ENCODE measurements at regions not wholly inside any gene's neighbourhood (a gene's known extent, or its start where the extent isn't known, plus 50 kb on each side); places are given as distances from the start of the nearest gene placed in this dataset.
"Not testable (repeated sequence)": the region's sequence is repeated elsewhere in the genome, so short reads cannot be mapped to it uniquely, and the experiment has no call there.

- no peaks in the 10 kb centered on the region for H3K27me3 Mint-ChIP-seq (ENCODE audit: low read depth)
- no peak for DNase-seq (ENCODE audit: low spot score)
- H3K36me3 Mint-ChIP-seq (ENCODE audit: low read depth) = no peaks in the 10 kb centered on the region
- no peak overlapping the region for H3K4me3 Mint-ChIP-seq
- no peak overlapping the region for H3K27ac Mint-ChIP-seq
- no peaks in the 10 kb centered on the region for H3K4me1 Mint-ChIP-seq (ENCODE audit: low read depth)
- H3K9me3 Mint-ChIP-seq = no peaks in the 10 kb centered on the region
Observed at GRCh38 chr3:153820035-153820434, 301.2 kb upstream of the ARHGEF26 start.

GRCh38 chr3:153828346-153828745, 292.8 kb upstream of the ARHGEF26 start:
- not testable (repeated sequence) for H3K4me1 Mint-ChIP-seq (ENCODE audit: low read depth); H3K9me3 Mint-ChIP-seq; H3K27me3 Mint-ChIP-seq (ENCODE audit: low read depth); H3K36me3 Mint-ChIP-seq (ENCODE audit: low read depth); DNase-seq (ENCODE audit: low spot score); H3K27ac Mint-ChIP-seq; H3K4me3 Mint-ChIP-seq

- no peak for DNase-seq (ENCODE audit: low spot score)
- peaks cover 2% of the 10 kb centered on the region for H3K4me1 Mint-ChIP-seq (ENCODE audit: low read depth)
Observed at GRCh38 chr3:153829606-153830170, 291.5 kb upstream of the ARHGEF26 start.

GRCh38 chr3:153830552-153830951, 290.6 kb upstream of the ARHGEF26 start:
- no peaks in the 10 kb centered on the region for H3K9me3 Mint-ChIP-seq
- no peak overlapping the region for H3K4me3 Mint-ChIP-seq
- peaks cover 2% of the 10 kb centered on the region for H3K4me1 Mint-ChIP-seq (ENCODE audit: low read depth)
- DNase-seq (ENCODE audit: low spot score) = no peak
- H3K27ac Mint-ChIP-seq = no peak overlapping the region
- H3K36me3 Mint-ChIP-seq (ENCODE audit: low read depth) = no peaks in the 10 kb centered on the region
- H3K27me3 Mint-ChIP-seq (ENCODE audit: low read depth) = no peaks in the 10 kb centered on the region

More at GRCh38 chr3:153829606-153830170, 291.5 kb upstream of the ARHGEF26 start:
- Mint-ChIP-seq H3K27me3 (ENCODE audit: low read depth) (no peaks in the 10 kb centered on the region), H3K4me3 (no peak overlapping the region), H3K27ac (no peak overlapping the region), H3K36me3 (ENCODE audit: low read depth) (no peaks in the 10 kb centered on the region), H3K9me3 (no peaks in the 10 kb centered on the region)

GRCh38 chr3:153835540-153835939, 285.6 kb upstream of the ARHGEF26 start:
- Mint-ChIP-seq H3K4me3 (no peak overlapping the region), H3K4me1 (ENCODE audit: low read depth) (no peaks in the 10 kb centered on the region), H3K27ac (no peak overlapping the region), H3K27me3 (ENCODE audit: low read depth) (no peaks in the 10 kb centered on the region), H3K9me3 (no peaks in the 10 kb centered on the region), H3K36me3 (ENCODE audit: low read depth) (no peaks in the 10 kb centered on the region)
- no peak for DNase-seq (ENCODE audit: low spot score)

- H3K4me3 Mint-ChIP-seq = no peak overlapping the region
- no peak for DNase-seq (ENCODE audit: low spot score)
- no peaks in the 10 kb centered on the region for H3K36me3 Mint-ChIP-seq (ENCODE audit: low read depth)
- H3K9me3 Mint-ChIP-seq = peaks cover 4% of the 10 kb centered on the region
- no peak overlapping the region for H3K27ac Mint-ChIP-seq
- peaks cover 4% of the 10 kb centered on the region for H3K4me1 Mint-ChIP-seq (ENCODE audit: low read depth)
- no peaks in the 10 kb centered on the region for H3K27me3 Mint-ChIP-seq (ENCODE audit: low read depth)
Observed at GRCh38 chr3:153840487-153840886, 280.7 kb upstream of the ARHGEF26 start.

- Mint-ChIP-seq H3K9me3 (peaks cover 4% of the 10 kb centered on the region), H3K27ac (no peak overlapping the region), H3K27me3 (ENCODE audit: low read depth) (no peaks in the 10 kb centered on the region), H3K4me3 (no peak overlapping the region), H3K36me3 (ENCODE audit: low read depth) (no peaks in the 10 kb centered on the region), H3K4me1 (ENCODE audit: low read depth) (peaks cover 4% of the 10 kb centered on the region)
- no peak for DNase-seq (ENCODE audit: low spot score)
Observed at GRCh38 chr3:153843994-153844393, 277.2 kb upstream of the ARHGEF26 start.

- Mint-ChIP-seq H3K27ac (no peak overlapping the region), H3K4me1 (ENCODE audit: low read depth) (peaks cover 4% of the 10 kb centered on the region), H3K9me3 (peaks cover 4% of the 10 kb centered on the region), H3K36me3 (ENCODE audit: low read depth) (no peaks in the 10 kb centered on the region), H3K27me3 (ENCODE audit: low read depth) (no peaks in the 10 kb centered on the region), H3K4me3 (no peak overlapping the region)
- no peak for DNase-seq (ENCODE audit: low spot score)
Observed at GRCh38 chr3:153845311-153845710, 275.9 kb upstream of the ARHGEF26 start.

- H3K36me3 Mint-ChIP-seq (ENCODE audit: low read depth) = no peaks in the 10 kb centered on the region
- no peak overlapping the region for H3K4me3 Mint-ChIP-seq
- H3K4me1 Mint-ChIP-seq (ENCODE audit: low read depth) = no peaks in the 10 kb centered on the region
- no peak for DNase-seq (ENCODE audit: low spot score)
- no peak overlapping the region for H3K27ac Mint-ChIP-seq
- no peaks in the 10 kb centered on the region for H3K27me3 Mint-ChIP-seq (ENCODE audit: low read depth)
- H3K9me3 Mint-ChIP-seq = no peaks in the 10 kb centered on the region
Observed at GRCh38 chr3:153848702-153849101, 272.5 kb upstream of the ARHGEF26 start.

GRCh38 chr3:153852355-153852754, 268.8 kb upstream of the ARHGEF26 start:
- Mint-ChIP-seq H3K27me3 (ENCODE audit: low read depth) (no peaks in the 10 kb centered on the region), H3K27ac (no peak overlapping the region), H3K4me3 (no peak overlapping the region), H3K36me3 (ENCODE audit: low read depth) (no peaks in the 10 kb centered on the region), H3K9me3 (no peaks in the 10 kb centered on the region), H3K4me1 (ENCODE audit: low read depth) (no peaks in the 10 kb centered on the region)
- no peak for DNase-seq (ENCODE audit: low spot score)

GRCh38 chr3:153853163-153853562, 268.0 kb upstream of the ARHGEF26 start:
- Mint-ChIP-seq H3K27ac (no peak overlapping the region), H3K4me1 (ENCODE audit: low read depth) (no peaks in the 10 kb centered on the region), H3K4me3 (no peak overlapping the region), H3K27me3 (ENCODE audit: low read depth) (no peaks in the 10 kb centered on the region), H3K9me3 (no peaks in the 10 kb centered on the region), H3K36me3 (ENCODE audit: low read depth) (no peaks in the 10 kb centered on the region)
- no peak for DNase-seq (ENCODE audit: low spot score)

- H3K27ac Mint-ChIP-seq = no peak overlapping the region
- no peaks in the 10 kb centered on the region for H3K9me3 Mint-ChIP-seq
- no peak overlapping the region for H3K4me3 Mint-ChIP-seq
- DNase-seq (ENCODE audit: low spot score) = no peak
- no peaks in the 10 kb centered on the region for H3K27me3 Mint-ChIP-seq (ENCODE audit: low read depth)
- no peaks in the 10 kb centered on the region for H3K36me3 Mint-ChIP-seq (ENCODE audit: low read depth)
- no peaks in the 10 kb centered on the region for H3K4me1 Mint-ChIP-seq (ENCODE audit: low read depth)
Observed at GRCh38 chr3:153855772-153856171, 265.4 kb upstream of the ARHGEF26 start.

GRCh38 chr3:153856932-153857331, 264.3 kb upstream of the ARHGEF26 start:
- Mint-ChIP-seq H3K9me3 (no peaks in the 10 kb centered on the region), H3K4me1 (ENCODE audit: low read depth) (no peaks in the 10 kb centered on the region), H3K36me3 (ENCODE audit: low read depth) (no peaks in the 10 kb centered on the region), H3K4me3 (no peak overlapping the region), H3K27ac (no peak overlapping the region), H3K27me3 (ENCODE audit: low read depth) (no peaks in the 10 kb centered on the region)
- no peak for DNase-seq (ENCODE audit: low spot score)

- Mint-ChIP-seq H3K4me3 (no peak overlapping the region), H3K36me3 (ENCODE audit: low read depth) (no peaks in the 10 kb centered on the region), H3K9me3 (no peaks in the 10 kb centered on the region), H3K27ac (no peak overlapping the region), H3K27me3 (ENCODE audit: low read depth) (no peaks in the 10 kb centered on the region), H3K4me1 (ENCODE audit: low read depth) (no peaks in the 10 kb centered on the region)
- no peak for DNase-seq (ENCODE audit: low spot score)
Observed at GRCh38 chr3:153864793-153865192, 256.4 kb upstream of the ARHGEF26 start.

- Mint-ChIP-seq H3K9me3 (no peaks in the 10 kb centered on the region), H3K27ac (no peak overlapping the region), H3K4me1 (ENCODE audit: low read depth) (no peaks in the 10 kb centered on the region), H3K4me3 (no peak overlapping the region), H3K36me3 (ENCODE audit: low read depth) (no peaks in the 10 kb centered on the region), H3K27me3 (ENCODE audit: low read depth) (no peaks in the 10 kb centered on the region)
- no peak for DNase-seq (ENCODE audit: low spot score)
Observed at GRCh38 chr3:153866901-153867300, 254.3 kb upstream of the ARHGEF26 start.

All from T-helper 2 cell treated with Interferon-gamma antibody and Interleukin-4, amounts not matched to agents 5 μg/mL and 100 μg/mL, for 36 hours (primary cell).